Fibroblast of pulmonary artery (primary cell): ENCODE measurements at regions not wholly inside any gene's neighbourhood (a gene's known extent, or its start where the extent isn't known, plus 50 kb on each side); places are given as distances from the start of the nearest gene placed in this dataset.

Source experiments
- DNase-seq: peaks from one replicate; pipeline ENCODE4 v3.0.0-alpha.2; 2010; ENCODE audit warnings: low read depth
- H3K4me3 ChIP-seq: replicated peaks from 2 replicates; pipeline ENCODE4 v1.5.1; 2011; ENCODE audit warnings: low read depth, mild to moderate bottlenecking, control low read depth, low read length, moderate library complexity
- CTCF ChIP-seq: IDR thresholded peaks from 2 replicates; pipeline ENCODE4 v1.5.1; 2011; ENCODE audit warnings: mild to moderate bottlenecking, control low read depth, low read length, inconsistent platforms; ENCODE audit errors: missing control alignments

- DNase-seq: no peak
- no peak overlapping the region for H3K4me3 ChIP-seq
- no peak for TF ChIP-seq CTCF
These were observed 169.4 kb downstream of the MAD2L1 start for GRCh38 chr4:119897260-119897659.

GRCh38 chr4:119894650-119895208 is 171.9 kb downstream of the MAD2L1 start:
- no peak for TF ChIP-seq CTCF
- no peak for DNase-seq
- no peak overlapping the region for H3K4me3 ChIP-seq

- no peak for TF ChIP-seq CTCF
- no peak for DNase-seq
- H3K4me3 ChIP-seq: no peak overlapping the region
These were observed 192.8 kb downstream of the MAD2L1 start for GRCh38 chr4:119873794-119874325.

- no peak for TF ChIP-seq CTCF
- DNase-seq: no peak
- no peak overlapping the region for H3K4me3 ChIP-seq
These were observed 193.5 kb downstream of the MAD2L1 start for GRCh38 chr4:119873132-119873531.

- DNase-seq: no peak
- TF ChIP-seq CTCF: no peak
- H3K4me3 ChIP-seq: no peak overlapping the region
These were observed 194.2 kb downstream of the MAD2L1 start for GRCh38 chr4:119872371-119873016.

- no peak overlapping the region for H3K4me3 ChIP-seq
- DNase-seq: no peak
- no peak for TF ChIP-seq CTCF
These were observed 195.8 kb downstream of the MAD2L1 start for GRCh38 chr4:119870856-119871255.

GRCh38 chr4:119865789-119866188 is 200.9 kb downstream of the MAD2L1 start:
- no peak overlapping the region for H3K4me3 ChIP-seq
- no peak for DNase-seq
- TF ChIP-seq CTCF: no peak
